ENCODE measurements at regions not wholly inside any gene's neighbourhood (a gene's known extent, or its start where the extent isn't known, plus 50 kb on each side); places are given as distances from the start of the nearest gene placed in this dataset.

DNA sequence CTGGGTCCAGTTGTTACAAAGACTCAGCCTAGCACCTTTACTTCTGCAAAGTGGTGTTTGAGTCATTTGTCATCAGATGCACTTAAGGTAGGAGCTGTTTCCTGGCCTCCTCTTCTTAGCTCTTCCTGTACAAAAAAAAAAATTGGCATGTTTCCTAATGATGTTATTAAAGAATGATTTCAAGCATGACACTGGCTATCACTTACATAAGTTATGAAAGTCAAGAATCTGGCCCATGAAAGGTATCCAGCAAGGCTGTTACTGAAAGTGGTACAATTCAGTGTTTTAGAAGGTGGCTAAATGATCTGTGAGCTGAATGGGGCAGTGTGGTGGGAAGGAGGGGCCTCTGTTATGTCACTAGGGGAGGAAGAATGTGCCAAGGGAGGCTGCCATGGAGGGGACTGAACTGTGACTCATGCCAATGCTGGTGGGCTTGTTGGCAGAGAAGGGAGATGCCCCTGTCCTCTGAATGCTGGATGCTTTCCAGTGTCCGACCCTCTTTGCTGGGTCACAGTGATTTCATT lies 175.1 kb upstream of the MAP1B start:
- CTCF ChIA-PET, result no interaction called here

DNA sequence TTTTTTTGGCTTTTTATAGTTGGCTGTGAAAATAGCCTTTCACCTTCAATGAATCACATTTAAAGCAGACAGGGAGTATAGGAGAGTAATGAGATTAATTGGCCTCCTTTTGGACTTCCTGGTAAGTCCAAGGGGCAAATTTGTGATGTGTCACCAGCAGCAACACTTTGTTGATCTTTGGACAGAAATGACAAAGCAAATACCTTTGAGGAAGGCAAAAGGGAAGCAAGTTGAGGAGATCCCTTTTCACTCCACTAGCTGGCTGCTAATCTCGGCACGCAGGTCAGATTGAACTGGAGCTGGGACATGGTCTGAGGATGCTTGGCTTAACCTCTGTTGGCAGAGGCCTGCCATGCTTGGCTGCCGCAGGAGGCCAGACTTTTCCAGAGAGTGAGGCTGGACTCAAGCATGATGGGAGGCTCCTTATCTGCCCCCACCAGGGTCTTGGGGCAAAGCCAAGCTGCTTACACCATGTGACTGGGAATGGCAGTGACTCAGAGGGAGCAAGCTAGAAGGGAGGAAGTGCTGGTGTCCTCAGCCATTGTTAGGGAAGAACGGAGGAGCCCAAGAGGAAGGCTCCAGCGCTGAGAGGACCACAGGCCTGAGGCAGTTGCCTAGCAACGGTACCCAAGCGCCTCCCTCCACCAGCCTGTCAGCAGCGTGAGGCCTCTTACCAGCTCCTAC lies 174.5 kb upstream of the MAP1B start:
- no peak for TF ChIP-seq EZH2 (IDR thresholded peaks at IDR 0.05; ENCODE audit: borderline replicate concordance, low read depth, low read length, poor library complexity, severe bottlenecking)
- TF ChIP-seq, protein P1, sequence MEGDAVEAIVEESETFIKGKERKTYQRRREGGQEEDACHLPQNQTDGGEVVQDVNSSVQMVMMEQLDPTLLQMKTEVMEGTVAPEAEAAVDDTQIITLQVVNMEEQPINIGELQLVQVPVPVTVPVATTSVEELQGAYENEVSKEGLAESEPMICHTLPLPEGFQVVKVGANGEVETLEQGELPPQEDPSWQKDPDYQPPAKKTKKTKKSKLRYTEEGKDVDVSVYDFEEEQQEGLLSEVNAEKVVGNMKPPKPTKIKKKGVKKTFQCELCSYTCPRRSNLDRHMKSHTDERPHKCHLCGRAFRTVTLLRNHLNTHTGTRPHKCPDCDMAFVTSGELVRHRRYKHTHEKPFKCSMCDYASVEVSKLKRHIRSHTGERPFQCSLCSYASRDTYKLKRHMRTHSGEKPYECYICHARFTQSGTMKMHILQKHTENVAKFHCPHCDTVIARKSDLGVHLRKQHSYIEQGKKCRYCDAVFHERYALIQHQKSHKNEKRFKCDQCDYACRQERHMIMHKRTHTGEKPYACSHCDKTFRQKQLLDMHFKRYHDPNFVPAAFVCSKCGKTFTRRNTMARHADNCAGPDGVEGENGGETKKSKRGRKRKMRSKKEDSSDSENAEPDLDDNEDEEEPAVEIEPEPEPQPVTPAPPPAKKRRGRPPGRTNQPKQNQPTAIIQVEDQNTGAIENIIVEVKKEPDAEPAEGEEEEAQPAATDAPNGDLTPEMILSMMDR (conservative IDR thresholded peaks at IDR 0.05; ENCODE audit: low read depth, low read length), result no peak
- no peaks in the 10 kb centered on the region for H3K27me3 ChIP-seq (replicated peaks; ENCODE audit: insufficient read depth, low read depth, low read length, poor library complexity)
- DNase-seq (ENCODE audit: low spot score), result peak; percentile 24
- no peaks in the 10 kb centered on the region for H3K36me3 ChIP-seq (ENCODE audit: insufficient read depth, low read length, poor library complexity, severe bottlenecking)
- H3K9me3 ChIP-seq (ENCODE audit: low read depth, low read length, poor library complexity, severe bottlenecking), result no peaks in the 10 kb centered on the region
- H3K27ac ChIP-seq (ENCODE audit: low read depth, low read length, poor library complexity, severe bottlenecking), result no peak overlapping the region
- intact Hi-C loops (cut with micrococcal nuclease; ENCODE audit: unreplicated experiment), result no loop called here
- ChIA-PET POLR2A (ENCODE audit: low non-redundant PET) (no interaction called here), CTCF (no interaction called here)
- H3K4me3 ChIP-seq (ENCODE audit: low read depth, low read length, poor library complexity, severe bottlenecking), result no peak overlapping the region
- no TSS peak for BruUV-seq (replicated peaks)
- no peaks in the 10 kb centered on the region for H3K4me1 ChIP-seq (ENCODE audit: insufficient read depth, low read length, poor library complexity, severe bottlenecking)

More for the DNA sequence above, 175.1 kb upstream of the MAP1B start:
- no peaks in the 10 kb centered on the region for H3K36me3 ChIP-seq (ENCODE audit: insufficient read depth, low read length, poor library complexity, severe bottlenecking)
- TF ChIP-seq, protein P1 (conservative IDR thresholded peaks at IDR 0.05; ENCODE audit: low read depth, low read length), result no peak
- TF ChIP-seq EZH2 (IDR thresholded peaks at IDR 0.05; ENCODE audit: borderline replicate concordance, low read depth, low read length, poor library complexity, severe bottlenecking), result no peak
- no peak for DNase-seq (ENCODE audit: low spot score)
- no peak overlapping the region for H3K4me3 ChIP-seq (ENCODE audit: low read depth, low read length, poor library complexity, severe bottlenecking)
- H3K27ac ChIP-seq (ENCODE audit: low read depth, low read length, poor library complexity, severe bottlenecking), result no peak overlapping the region
- intact Hi-C loops (cut with micrococcal nuclease; ENCODE audit: unreplicated experiment), result no loop called here
- H3K27me3 ChIP-seq (replicated peaks; ENCODE audit: insufficient read depth, low read depth, low read length, poor library complexity), result no peaks in the 10 kb centered on the region
- no peaks in the 10 kb centered on the region for H3K9me3 ChIP-seq (ENCODE audit: low read depth, low read length, poor library complexity, severe bottlenecking)
- POLR2A ChIA-PET (ENCODE audit: low non-redundant PET), result no interaction called here
- H3K4me1 ChIP-seq (ENCODE audit: insufficient read depth, low read length, poor library complexity, severe bottlenecking), result no peaks in the 10 kb centered on the region
- no TSS peak for BruUV-seq (replicated peaks)

DNA sequence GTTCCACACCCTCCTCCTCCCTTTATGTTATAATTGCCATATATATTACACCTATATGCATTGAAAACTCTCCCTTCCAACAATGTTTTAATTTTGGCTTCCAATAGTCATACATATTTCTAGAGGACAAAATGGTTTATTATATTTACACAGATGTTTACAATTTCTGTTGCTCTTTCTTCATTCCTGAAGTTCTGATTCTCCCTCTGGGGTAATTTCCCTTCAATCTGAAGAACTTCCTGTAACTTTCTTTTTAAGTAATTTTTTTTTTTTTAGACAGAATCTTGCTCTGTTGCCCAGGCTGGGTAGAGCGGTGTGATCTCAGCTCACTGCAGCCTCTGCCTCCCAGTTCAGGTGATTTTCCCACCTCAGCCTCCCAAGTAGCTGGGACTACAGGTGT lies 173.0 kb upstream of the MAP1B start:
- Histone ChIP-seq H3K36me3 (ENCODE audit: insufficient read depth, low read length, poor library complexity, severe bottlenecking) (no peaks in the 10 kb centered on the region), H3K27me3 (replicated peaks; ENCODE audit: insufficient read depth, low read depth, low read length, poor library complexity) (no peaks in the 10 kb centered on the region), H3K4me3 (ENCODE audit: low read depth, low read length, poor library complexity, severe bottlenecking) (no peak overlapping the region), H3K4me1 (ENCODE audit: insufficient read depth, low read length, poor library complexity, severe bottlenecking) (no peaks in the 10 kb centered on the region), H3K9me3 (ENCODE audit: low read depth, low read length, poor library complexity, severe bottlenecking) (no peaks in the 10 kb centered on the region), H3K27ac (ENCODE audit: low read depth, low read length, poor library complexity, severe bottlenecking) (no peak overlapping the region)
- CTCF ChIA-PET, result no interaction called here
- intact Hi-C loops (cut with micrococcal nuclease; ENCODE audit: unreplicated experiment), result no loop called here
- POLR2A ChIA-PET (ENCODE audit: low non-redundant PET), result no interaction called here
- TF ChIP-seq, protein P1 (conservative IDR thresholded peaks at IDR 0.05; ENCODE audit: low read depth, low read length), result no peak
- no peak for TF ChIP-seq EZH2 (IDR thresholded peaks at IDR 0.05; ENCODE audit: borderline replicate concordance, low read depth, low read length, poor library complexity, severe bottlenecking)
- BruUV-seq (replicated peaks), result no TSS peak
- DNase-seq (ENCODE audit: low spot score), result no peak
